IMR-90 (cell line): ENCODE measurements at regions not wholly inside any gene's neighbourhood (a gene's known extent, or its start where the extent isn't known, plus 50 kb on each side); places are given as distances from the start of the nearest gene placed in this dataset.

Experiments used
- ATAC-seq: fragments of 200-7000 bp; cut with Tn5 transposase; 2 replicates; pipeline ENCODE4 v1.9.1; 2020; ENCODE audit warnings: low read depth, mild to moderate bottlenecking, moderate library complexity
- BruUV-seq: library from RNA; stranded (reverse); fragments of 400-500 nt; replicated peaks from 2 replicates; lab custom pipeline; 2021; lab: Mats Ljungman, UMichigan
- CTCF ChIA-PET: fragments of 300-600 bp; formaldehyde crosslinking; extraction: SDS; loops from one replicate; lab custom pipeline; 2021; ENCODE audit warnings: antibody characterized with exemption; lab: Yijun Ruan, JAX
- POLR2A ChIA-PET: fragments of 300-600 bp; sonication (Branson Sonifier 250); formaldehyde crosslinking; loops from one replicate; lab custom pipeline; 2022; ENCODE audit warnings: antibody characterized with exemption; ENCODE audit not compliant: unreplicated experiment; lab: Charles Lee
- DNase-seq: peaks from one replicate; pipeline ENCODE4 v3.0.0; 2013
- H2AFZ ChIP-seq: replicated peaks from 2 replicates; pipeline ENCODE3; 2013; ENCODE audit warnings: low read length, mild to moderate bottlenecking; ENCODE audit not compliant: poor library complexity
- H2AK5ac ChIP-seq: 2 replicates; pipeline ENCODE4 v1.6.1; 2013; ENCODE audit warnings: low read depth, low read length, inconsistent platforms
- H2AK9ac ChIP-seq: replicated peaks from 2 replicates; pipeline ENCODE3; 2013; ENCODE audit warnings: mild to moderate bottlenecking, low read depth, low read length, moderate library complexity; ENCODE audit not compliant: poor library complexity
- H2BK120ac ChIP-seq: 2 replicates; pipeline ENCODE4 v1.6.1; 2013; ENCODE audit warnings: low read depth, low read length, inconsistent platforms
- H2BK15ac ChIP-seq: 3 replicates; pipeline ENCODE4 v1.6.1; 2013; ENCODE audit warnings: low read depth, low read length, inconsistent platforms
- H2BK20ac ChIP-seq: 2 replicates; pipeline ENCODE4 v1.6.1; 2013; ENCODE audit warnings: low read depth, mild to moderate bottlenecking, inconsistent platforms, low read length, moderate library complexity
- H2BK5ac ChIP-seq: 2 replicates; pipeline ENCODE4 v1.6.1; 2013; ENCODE audit warnings: mild to moderate bottlenecking, low read depth, low read length, inconsistent platforms; ENCODE audit not compliant: poor library complexity, severe bottlenecking
- H3K14ac ChIP-seq: replicated peaks from 2 replicates; pipeline ENCODE4 v1.6.1; 2013; ENCODE audit warnings: low read depth, low read length, inconsistent platforms
- H3K18ac ChIP-seq: 2 replicates; pipeline ENCODE4 v1.6.1; 2013; ENCODE audit warnings: low read depth, low read length, control low read depth
- H3K23ac ChIP-seq: 2 replicates; pipeline ENCODE4 v1.6.1; 2013; ENCODE audit warnings: low read depth, low read length, inconsistent platforms
- H3K27ac ChIP-seq: 2 replicates; pipeline ENCODE4 v1.5.1; 2013; ENCODE audit warnings: mild to moderate bottlenecking, control low read depth, low read length; ENCODE audit not compliant: insufficient read depth
- H3K27me3 ChIP-seq: 2 replicates; pipeline ENCODE4 v1.6.1; 2013; ENCODE audit warnings: low read length; ENCODE audit not compliant: control insufficient read depth, insufficient read depth
- H3K36me3 ChIP-seq: 2 replicates; pipeline ENCODE4 v1.6.1; 2013; ENCODE audit warnings: low read length, mixed read lengths; ENCODE audit not compliant: control insufficient read depth, insufficient read depth
- H3K4ac ChIP-seq: 2 replicates; pipeline ENCODE4 v1.6.1; 2013; ENCODE audit warnings: low read depth, low read length, inconsistent platforms
- H3K4me1 ChIP-seq: 2 replicates; pipeline ENCODE4 v1.6.1; 2013; ENCODE audit warnings: low read length, mixed read lengths; ENCODE audit not compliant: control insufficient read depth, insufficient read depth
- H3K4me2 ChIP-seq: 2 replicates; pipeline ENCODE4 v1.6.1; 2013; ENCODE audit warnings: low read depth, mild to moderate bottlenecking, control low read depth, low read length, moderate library complexity
- H3K4me3 ChIP-seq: 2 replicates; pipeline ENCODE4 v1.5.1; 2013; ENCODE audit warnings: low read depth, mild to moderate bottlenecking, control low read depth, low read length, moderate library complexity; ENCODE audit not compliant: insufficient read depth
- H3K56ac ChIP-seq: 2 replicates; pipeline ENCODE4 v1.6.1; 2013; ENCODE audit warnings: low read length, inconsistent platforms; ENCODE audit not compliant: insufficient read depth; ENCODE audit errors: extremely low read depth
- H3K79me1 ChIP-seq, 2 experiments: 2 replicates each; pipeline ENCODE4 v1.6.1; 2013; ENCODE audit warnings: low read length in 2 of 2, inconsistent platforms in 1 of 2, low read depth in 1 of 2
- H3K9ac ChIP-seq: 2 replicates; pipeline ENCODE4 v1.6.1; 2013; ENCODE audit warnings: low read depth, low read length, control low read depth
- H3K9me1 ChIP-seq: 2 replicates; pipeline ENCODE4 v1.6.1; 2013; ENCODE audit warnings: low read length, inconsistent platforms; ENCODE audit not compliant: insufficient read depth
- H3K9me3 ChIP-seq: 2 replicates; pipeline ENCODE4 v1.6.1; 2013; ENCODE audit warnings: low read length; ENCODE audit not compliant: control insufficient read depth, insufficient read depth
- H4K20me1 ChIP-seq: 2 replicates; pipeline ENCODE4 v1.6.1; 2013; ENCODE audit warnings: low read length, inconsistent platforms; ENCODE audit not compliant: insufficient read depth
- H4K5ac ChIP-seq: 2 replicates; pipeline ENCODE4 v1.6.1; 2013; ENCODE audit warnings: mild to moderate bottlenecking, low read depth, low read length, control low read depth
- H4K8ac ChIP-seq, 2 experiments: 2 replicates each; pipeline ENCODE4 v1.6.1; 2013; ENCODE audit warnings: low read depth in 2 of 2, low read length in 2 of 2, control low read depth in 1 of 2, inconsistent platforms in 1 of 2
- H4K91ac ChIP-seq: 2 replicates; pipeline ENCODE4 v1.6.1; 2013; ENCODE audit warnings: low read depth, low read length, inconsistent platforms; ENCODE audit not compliant: insufficient read depth
- BHLHE40 ChIP-seq: fragments of 150-350 bp; IDR thresholded peaks from 2 replicates; pipeline ENCODE4 v1.6.1; 2016; ENCODE audit warnings: mild to moderate bottlenecking, low read depth, low read length
- CEBPB ChIP-seq: IDR thresholded peaks from 2 replicates; pipeline ENCODE4 v1.6.1; 2012; ENCODE audit warnings: low read depth, low read length, improper control_type of control experiment
- CHD1 ChIP-seq: IDR thresholded peaks from 2 replicates; pipeline ENCODE4 v1.6.1; 2012; ENCODE audit warnings: low read depth, low read length, improper control_type of control experiment
- FOS ChIP-seq: fragments of 150-350 bp; IDR thresholded peaks from 2 replicates; pipeline ENCODE4 v1.6.1; 2016; ENCODE audit warnings: low read depth, low read length
- MAFK ChIP-seq: IDR thresholded peaks from 2 replicates; pipeline ENCODE4 v1.6.1; 2012; ENCODE audit warnings: low read depth, low read length, improper control_type of control experiment
- MXI1 ChIP-seq: IDR thresholded peaks from 2 replicates; pipeline ENCODE4 v1.6.1; 2012; ENCODE audit warnings: low read depth, mild to moderate bottlenecking, low read length, moderate library complexity, borderline replicate concordance
- NFE2L2 ChIP-seq: fragments of 150-350 bp; IDR thresholded peaks from 2 replicates; pipeline ENCODE4 v1.6.1; 2016; ENCODE audit warnings: low read depth, mild to moderate bottlenecking, low read length
- POLR2A ChIP-seq: IDR thresholded peaks from 2 replicates; pipeline ENCODE4 v1.6.1; 2012; ENCODE audit warnings: mild to moderate bottlenecking, low read depth, low read length
- RAD21 ChIP-seq: IDR thresholded peaks from 2 replicates; pipeline ENCODE4 v1.6.1; 2012; ENCODE audit warnings: low read length, improper control_type of control experiment
- RCOR1 ChIP-seq: IDR thresholded peaks from 2 replicates; pipeline ENCODE4 v1.6.1; 2012; ENCODE audit warnings: mild to moderate bottlenecking, low read length, improper control_type of control experiment; ENCODE audit not compliant: insufficient replicate concordance
- RFX5 ChIP-seq: IDR thresholded peaks from 2 replicates; pipeline ENCODE4 v1.8.0; 2012; ENCODE audit warnings: low read depth, mild to moderate bottlenecking, low read length, moderate library complexity
- SMC3 ChIP-seq: fragments of 150-350 bp; IDR thresholded peaks from 2 replicates; pipeline ENCODE4 v1.6.1; 2016; ENCODE audit warnings: low read depth, mild to moderate bottlenecking, antibody characterized with exemption, low read length, moderate library complexity
- WGBS, 2 experiments: methylation state at CpG; one replicate each; pipeline versions ENCODE4 v1.1.5 to v1.1.7; 2013; ENCODE audit warnings: missing lambda C conversion rate in 2 of 2; ENCODE audit not compliant: insufficient read length in 1 of 2; ENCODE audit errors: extremely low coverage in 2 of 2; 5-methylcytosine and 5-hydroxymethylcytosine counted together
- dilution Hi-C: fragments of 300-500 bp; cut with HindIII; formaldehyde crosslinking; loops from one replicate; pipeline ENCODE4 v1.14.3; 2018; ENCODE audit warnings: low sequenced_read_pairs; ENCODE audit not compliant: unreplicated experiment
- in situ Hi-C: fragments of 300-500 bp; cut with MboI; formaldehyde crosslinking; loops from 3 replicates; pipeline ENCODE4 v1.14.3; 2019; ENCODE audit warnings: low sequenced_read_pairs, inconsistent platforms, mixed read lengths
- intact Hi-C: fragments of 100-400 bp; cut with micrococcal nuclease; formaldehyde crosslinking; loops from 2 replicates; pipeline ENCODE4 v1.10.0; 2022
- TF ChIP-seq, protein P1 (sequence below): fragments of 150-350 bp; IDR thresholded peaks from 2 replicates; pipeline ENCODE4 v1.6.1; 2016; ENCODE audit warnings: low read depth, mild to moderate bottlenecking, low read length, moderate library complexity, borderline replicate concordance
- TF ChIP-seq, protein P2 (sequence below): fragments of 150-350 bp; IDR thresholded peaks from 2 replicates; pipeline ENCODE4 v1.6.1; 2017; ENCODE audit warnings: mild to moderate bottlenecking, antibody characterized with exemption, low read length, low read depth
- TF ChIP-seq, protein P3 (sequence below): conservative IDR thresholded peaks from 2 replicates; pipeline ENCODE4 v1.5.1; 2012; ENCODE audit warnings: mild to moderate bottlenecking, low read depth, low read length, improper control_type of control experiment

DNA sequence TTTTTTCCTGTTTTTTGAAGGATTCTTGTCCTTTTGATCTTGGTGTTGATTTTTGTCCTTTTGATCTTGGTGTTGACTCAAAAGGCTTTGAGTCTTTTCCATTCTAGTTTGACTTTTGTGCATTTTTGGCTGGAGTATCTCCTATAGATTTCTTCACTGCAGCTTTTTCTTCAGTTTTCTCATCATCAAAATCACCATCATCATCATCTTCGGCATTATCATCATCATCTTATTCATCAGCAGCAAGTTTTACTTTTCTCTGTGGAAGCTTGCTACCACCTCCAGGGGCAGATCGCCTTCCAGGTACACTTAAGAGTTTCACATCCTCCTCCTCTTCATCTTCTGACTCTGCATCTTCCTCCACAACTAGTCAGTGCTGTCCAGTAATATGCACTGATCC, 56.5 kb upstream of the MCHR2 start:
- no peak for TF ChIP-seq MAFK
- TF ChIP-seq NFE2L2: no peak
- no peak for TF ChIP-seq RCOR1
- TF ChIP-seq CHD1: no peak
- TF ChIP-seq, protein P1, sequence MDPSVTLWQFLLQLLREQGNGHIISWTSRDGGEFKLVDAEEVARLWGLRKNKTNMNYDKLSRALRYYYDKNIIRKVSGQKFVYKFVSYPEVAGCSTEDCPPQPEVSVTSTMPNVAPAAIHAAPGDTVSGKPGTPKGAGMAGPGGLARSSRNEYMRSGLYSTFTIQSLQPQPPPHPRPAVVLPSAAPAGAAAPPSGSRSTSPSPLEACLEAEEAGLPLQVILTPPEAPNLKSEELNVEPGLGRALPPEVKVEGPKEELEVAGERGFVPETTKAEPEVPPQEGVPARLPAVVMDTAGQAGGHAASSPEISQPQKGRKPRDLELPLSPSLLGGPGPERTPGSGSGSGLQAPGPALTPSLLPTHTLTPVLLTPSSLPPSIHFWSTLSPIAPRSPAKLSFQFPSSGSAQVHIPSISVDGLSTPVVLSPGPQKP: no peak
- TF ChIP-seq POLR2A: no peak
- no peak for TF ChIP-seq RFX5
- no peak for TF ChIP-seq BHLHE40
- TF ChIP-seq MXI1: no peak
- no peak for TF ChIP-seq FOS
- no peak for TF ChIP-seq RAD21
- TF ChIP-seq, protein P2, sequence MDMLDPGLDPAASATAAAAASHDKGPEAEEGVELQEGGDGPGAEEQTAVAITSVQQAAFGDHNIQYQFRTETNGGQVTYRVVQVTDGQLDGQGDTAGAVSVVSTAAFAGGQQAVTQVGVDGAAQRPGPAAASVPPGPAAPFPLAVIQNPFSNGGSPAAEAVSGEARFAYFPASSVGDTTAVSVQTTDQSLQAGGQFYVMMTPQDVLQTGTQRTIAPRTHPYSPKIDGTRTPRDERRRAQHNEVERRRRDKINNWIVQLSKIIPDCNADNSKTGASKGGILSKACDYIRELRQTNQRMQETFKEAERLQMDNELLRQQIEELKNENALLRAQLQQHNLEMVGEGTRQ: no peak
- TF ChIP-seq SMC3: no peak
- no peak for TF ChIP-seq CEBPB
- TF ChIP-seq, protein P3, sequence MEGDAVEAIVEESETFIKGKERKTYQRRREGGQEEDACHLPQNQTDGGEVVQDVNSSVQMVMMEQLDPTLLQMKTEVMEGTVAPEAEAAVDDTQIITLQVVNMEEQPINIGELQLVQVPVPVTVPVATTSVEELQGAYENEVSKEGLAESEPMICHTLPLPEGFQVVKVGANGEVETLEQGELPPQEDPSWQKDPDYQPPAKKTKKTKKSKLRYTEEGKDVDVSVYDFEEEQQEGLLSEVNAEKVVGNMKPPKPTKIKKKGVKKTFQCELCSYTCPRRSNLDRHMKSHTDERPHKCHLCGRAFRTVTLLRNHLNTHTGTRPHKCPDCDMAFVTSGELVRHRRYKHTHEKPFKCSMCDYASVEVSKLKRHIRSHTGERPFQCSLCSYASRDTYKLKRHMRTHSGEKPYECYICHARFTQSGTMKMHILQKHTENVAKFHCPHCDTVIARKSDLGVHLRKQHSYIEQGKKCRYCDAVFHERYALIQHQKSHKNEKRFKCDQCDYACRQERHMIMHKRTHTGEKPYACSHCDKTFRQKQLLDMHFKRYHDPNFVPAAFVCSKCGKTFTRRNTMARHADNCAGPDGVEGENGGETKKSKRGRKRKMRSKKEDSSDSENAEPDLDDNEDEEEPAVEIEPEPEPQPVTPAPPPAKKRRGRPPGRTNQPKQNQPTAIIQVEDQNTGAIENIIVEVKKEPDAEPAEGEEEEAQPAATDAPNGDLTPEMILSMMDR: no peak
- ChIA-PET POLR2A (no interaction called here), CTCF (no interaction called here)
- no TSS peak for BruUV-seq
- no peak overlapping the region for H2AK9ac ChIP-seq
- H2BK5ac ChIP-seq: no peak overlapping the region
- no peaks in the 10 kb centered on the region; the same call in 1 of the 2 replicates for H3K27me3 ChIP-seq
- no peaks in the 10 kb centered on the region for H3K9me3 ChIP-seq
- no peaks in the 10 kb centered on the region for H3K79me1 ChIP-seq
- 67% methylated on average over 1 of the region's 2 CpGs; no CpG with 5 or more reads in 1 of the 2 experiments for WGBS, 2 experiments
- no peak overlapping the region for H3K56ac ChIP-seq
- no peak overlapping the region for H2AFZ ChIP-seq
- H3K4me2 ChIP-seq: no peak overlapping the region
- no peak overlapping the region for H2AK5ac ChIP-seq
- no peak overlapping the region for H3K4ac ChIP-seq
- no peak overlapping the region for H3K4me3 ChIP-seq
- DNase-seq (no peak), ATAC-seq (no peak)
- no peaks in the 10 kb centered on the region for H4K20me1 ChIP-seq
- dilution Hi-C loops (no loop called here), in situ Hi-C loops (no loop called here), intact Hi-C loops (no loop called here)
- H4K91ac ChIP-seq: no peak overlapping the region
- no peaks in the 10 kb centered on the region for H3K9me1 ChIP-seq
- no peak overlapping the region for H3K14ac ChIP-seq
- H3K9ac ChIP-seq: no peak overlapping the region
- no peaks in the 10 kb centered on the region for H3K36me3 ChIP-seq
- no peak overlapping the region for H2BK120ac ChIP-seq
- no peak overlapping the region for H3K18ac ChIP-seq
- H4K5ac ChIP-seq: no peak overlapping the region
- no peak overlapping the region for H2BK15ac ChIP-seq
- H2BK20ac ChIP-seq: no peak overlapping the region
- no peak overlapping the region for H3K23ac ChIP-seq
- no peak overlapping the region for H3K27ac ChIP-seq
- no peak overlapping the region for H4K8ac ChIP-seq
- no peaks in the 10 kb centered on the region for H3K4me1 ChIP-seq
